GM18508 (cell line): ENCODE measurements at regions not wholly inside any gene's neighbourhood (a gene's known extent, or its start where the extent isn't known, plus 50 kb on each side); places are given as distances from the start of the nearest gene placed in this dataset.

ENCODE experiments used
- ATAC-seq: cut with Tn5 transposase; IDR thresholded peaks from one replicate; pipeline ENCODE4 v1.9.1; 2021; ENCODE audit warnings: moderate number of reproducible peaks; ENCODE audit not compliant: insufficient read depth, unreplicated experiment

GRCh38 chr12:93127107-93127560 lies 198.0 kb upstream of the EEA1 start:
- no peak for ATAC-seq

GRCh38 chr12:93127582-93128331 lies 198.7 kb upstream of the EEA1 start:
- ATAC-seq, result no peak

- no peak for ATAC-seq
Observed at GRCh38 chr12:93128332-93128707, 199.2 kb upstream of the EEA1 start.

- no peak for ATAC-seq
Observed at GRCh38 chr12:93130366-93131054, 201.4 kb upstream of the EEA1 start.

- ATAC-seq, result no peak
Observed at GRCh38 chr12:93133361-93133760, 204.3 kb upstream of the EEA1 start.

- no peak for ATAC-seq
Observed at GRCh38 chr12:93134175-93134890, 205.2 kb upstream of the EEA1 start.

GRCh38 chr12:93134893-93135285 lies 205.8 kb upstream of the EEA1 start:
- no peak for ATAC-seq

- no peak for ATAC-seq
Observed at GRCh38 chr12:93135286-93136239, 206.5 kb upstream of the EEA1 start.

GRCh38 chr12:93136253-93137055 lies 207.4 kb upstream of the EEA1 start:
- no peak for ATAC-seq

GRCh38 chr12:93137656-93138612 lies 208.8 kb upstream of the EEA1 start:
- peak; percentile 28 for ATAC-seq

GRCh38 chr12:93139028-93139665 lies 210.1 kb upstream of the EEA1 start:
- peak; percentile 77 for ATAC-seq

GRCh38 chr12:93140325-93140724 lies 211.2 kb upstream of the EEA1 start:
- no peak for ATAC-seq

- no peak for ATAC-seq
Observed at GRCh38 chr12:93140801-93141200, 211.7 kb upstream of the EEA1 start.

GRCh38 chr12:93142881-93143280 lies 213.8 kb upstream of the EEA1 start:
- no peak for ATAC-seq

- ATAC-seq, result no peak
Observed at GRCh38 chr12:93144109-93144508, 215.0 kb upstream of the EEA1 start.

GRCh38 chr12:93145086-93145485 lies 216.0 kb upstream of the EEA1 start:
- no peak for ATAC-seq

GRCh38 chr12:93146263-93146939 lies 217.3 kb upstream of the EEA1 start:
- no peak for ATAC-seq
